ENCODE measurements at regions not wholly inside any gene's neighbourhood (a gene's known extent, or its start where the extent isn't known, plus 50 kb on each side); places are given as distances from the start of the nearest gene placed in this dataset.

DNA sequence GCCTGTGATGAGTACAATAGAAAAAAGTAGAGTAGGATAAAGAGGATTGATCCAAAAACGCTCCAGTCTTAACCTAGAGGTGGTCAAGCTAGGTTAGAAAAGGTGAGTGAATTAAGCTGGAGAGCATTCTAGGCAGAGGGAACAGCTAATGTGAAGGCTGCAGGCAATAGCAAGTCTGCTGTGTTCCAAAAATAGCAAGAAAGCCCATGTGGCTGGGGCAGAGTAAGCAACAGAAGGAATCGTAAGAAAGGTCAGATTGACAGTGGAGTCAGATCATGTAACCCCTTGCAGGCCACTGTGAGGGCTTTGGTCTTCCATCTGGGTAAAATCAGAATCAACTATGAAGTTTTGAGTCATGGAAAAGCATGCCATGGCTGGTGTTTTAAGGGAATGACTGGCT lies 155.0 kb downstream of the OPN5 start:
- Histone ChIP-seq H3K27me3 (ENCODE audit: low read depth) (no peaks in the 10 kb centered on the region), H3K36me3 (no peaks in the 10 kb centered on the region), H3K4me1 (peaks cover 16% of the 10 kb centered on the region), H3K4me3 (no peak overlapping the region), H3K9me3 (replicated peaks) (no peaks in the 10 kb centered on the region), H3K27ac (replicated peaks) (no peak overlapping the region)
- TF ChIP-seq, protein P1, sequence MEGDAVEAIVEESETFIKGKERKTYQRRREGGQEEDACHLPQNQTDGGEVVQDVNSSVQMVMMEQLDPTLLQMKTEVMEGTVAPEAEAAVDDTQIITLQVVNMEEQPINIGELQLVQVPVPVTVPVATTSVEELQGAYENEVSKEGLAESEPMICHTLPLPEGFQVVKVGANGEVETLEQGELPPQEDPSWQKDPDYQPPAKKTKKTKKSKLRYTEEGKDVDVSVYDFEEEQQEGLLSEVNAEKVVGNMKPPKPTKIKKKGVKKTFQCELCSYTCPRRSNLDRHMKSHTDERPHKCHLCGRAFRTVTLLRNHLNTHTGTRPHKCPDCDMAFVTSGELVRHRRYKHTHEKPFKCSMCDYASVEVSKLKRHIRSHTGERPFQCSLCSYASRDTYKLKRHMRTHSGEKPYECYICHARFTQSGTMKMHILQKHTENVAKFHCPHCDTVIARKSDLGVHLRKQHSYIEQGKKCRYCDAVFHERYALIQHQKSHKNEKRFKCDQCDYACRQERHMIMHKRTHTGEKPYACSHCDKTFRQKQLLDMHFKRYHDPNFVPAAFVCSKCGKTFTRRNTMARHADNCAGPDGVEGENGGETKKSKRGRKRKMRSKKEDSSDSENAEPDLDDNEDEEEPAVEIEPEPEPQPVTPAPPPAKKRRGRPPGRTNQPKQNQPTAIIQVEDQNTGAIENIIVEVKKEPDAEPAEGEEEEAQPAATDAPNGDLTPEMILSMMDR (IDR thresholded peaks at IDR 0.05; ENCODE audit: borderline replicate concordance): no peak
- intact Hi-C loops (cut with micrococcal nuclease): no loop called here
- DNase-seq: no peak

DNA sequence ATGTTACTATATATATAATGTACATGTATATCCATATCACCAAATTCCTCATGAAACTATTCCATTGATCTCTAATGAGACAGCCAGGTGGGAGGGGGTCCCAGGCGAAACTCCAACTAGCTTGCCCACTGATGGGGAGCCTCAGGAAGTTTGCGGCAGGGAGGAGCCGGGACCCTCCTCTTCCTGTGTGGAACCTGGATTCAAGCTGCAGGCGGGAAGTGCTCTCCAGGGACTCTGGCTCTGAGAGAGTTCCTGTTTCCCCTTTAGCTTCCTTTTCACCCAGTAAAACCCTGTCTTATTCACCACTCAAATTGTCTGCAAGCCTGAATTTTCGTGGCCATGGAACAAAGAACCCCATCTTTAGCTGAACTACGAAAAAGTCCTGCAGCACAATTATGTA lies 152.2 kb downstream of the OPN5 start:
- Histone ChIP-seq H3K27me3 (ENCODE audit: low read depth) (no peaks in the 10 kb centered on the region), H3K4me3 (no peak overlapping the region), H3K27ac (replicated peaks) (peak overlapping the region; percentile 34), H3K36me3 (no peaks in the 10 kb centered on the region), H3K9me3 (replicated peaks) (no peaks in the 10 kb centered on the region), H3K4me1 (peaks cover 20% of the 10 kb centered on the region)
- intact Hi-C loops (cut with micrococcal nuclease): no loop called here
- peak; percentile 21 for DNase-seq
- TF ChIP-seq, protein P1 (IDR thresholded peaks at IDR 0.05; ENCODE audit: borderline replicate concordance): no peak

DNA sequence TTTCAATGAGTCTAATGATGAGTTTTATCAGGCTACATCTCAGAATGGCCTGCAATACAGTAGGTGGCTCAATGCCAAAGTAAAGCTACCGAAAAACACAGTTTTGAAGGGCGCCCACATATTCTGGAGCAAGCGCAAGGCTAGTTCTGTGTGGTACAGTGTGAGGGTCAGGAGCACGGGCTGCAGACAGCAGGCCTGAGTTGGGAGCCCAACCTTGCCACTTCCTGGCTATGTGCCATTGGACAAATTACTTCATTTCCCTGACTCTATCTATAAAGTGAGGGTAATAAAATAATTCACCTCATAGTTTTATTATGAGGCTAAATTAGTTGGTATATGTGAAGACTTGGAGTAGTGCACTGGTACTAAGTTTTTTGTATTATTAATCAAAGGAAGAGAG lies 150.7 kb downstream of the OPN5 start:
- no peak for DNase-seq
- no peaks in the 10 kb centered on the region for H3K36me3 ChIP-seq
- intact Hi-C loops (cut with micrococcal nuclease): no loop called here
- H3K4me1 ChIP-seq: peaks cover 20% of the 10 kb centered on the region
- H3K9me3 ChIP-seq (replicated peaks): no peaks in the 10 kb centered on the region
- H3K27me3 ChIP-seq (ENCODE audit: low read depth): no peaks in the 10 kb centered on the region
- H3K27ac ChIP-seq (replicated peaks): peak overlapping the region; percentile 34
- no peak overlapping the region for H3K4me3 ChIP-seq
- TF ChIP-seq, protein P1 (IDR thresholded peaks at IDR 0.05; ENCODE audit: borderline replicate concordance): no peak

DNA sequence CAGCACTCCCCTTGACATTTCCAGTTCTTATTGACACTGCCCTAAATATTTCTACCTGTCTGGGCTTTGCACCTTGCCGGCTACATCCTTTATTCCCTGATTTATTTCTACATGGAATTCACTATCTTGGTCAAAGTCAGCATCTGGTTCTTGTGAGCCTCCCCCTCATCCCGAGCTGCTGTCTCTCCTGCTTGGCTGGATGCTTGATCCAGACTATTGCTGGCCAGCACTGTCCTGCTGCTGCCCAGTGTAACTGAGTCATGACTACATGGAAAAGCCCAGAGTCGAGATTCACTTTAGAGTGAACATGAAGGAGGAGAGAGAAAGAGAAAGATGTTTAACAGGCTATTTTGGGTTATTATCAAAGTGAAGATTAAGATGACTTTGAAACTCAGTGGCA lies 142.2 kb downstream of the OPN5 start:
- H3K9me3 ChIP-seq (replicated peaks): no peaks in the 10 kb centered on the region
- no peaks in the 10 kb centered on the region for H3K27me3 ChIP-seq (ENCODE audit: low read depth)
- intact Hi-C loops (cut with micrococcal nuclease): no loop called here
- DNase-seq: no peak
- no peaks in the 10 kb centered on the region for H3K4me1 ChIP-seq
- no peak overlapping the region for H3K4me3 ChIP-seq
- TF ChIP-seq, protein P1 (IDR thresholded peaks at IDR 0.05; ENCODE audit: borderline replicate concordance): no peak
- no peak overlapping the region for H3K27ac ChIP-seq (replicated peaks)
- H3K36me3 ChIP-seq: no peaks in the 10 kb centered on the region

DNA sequence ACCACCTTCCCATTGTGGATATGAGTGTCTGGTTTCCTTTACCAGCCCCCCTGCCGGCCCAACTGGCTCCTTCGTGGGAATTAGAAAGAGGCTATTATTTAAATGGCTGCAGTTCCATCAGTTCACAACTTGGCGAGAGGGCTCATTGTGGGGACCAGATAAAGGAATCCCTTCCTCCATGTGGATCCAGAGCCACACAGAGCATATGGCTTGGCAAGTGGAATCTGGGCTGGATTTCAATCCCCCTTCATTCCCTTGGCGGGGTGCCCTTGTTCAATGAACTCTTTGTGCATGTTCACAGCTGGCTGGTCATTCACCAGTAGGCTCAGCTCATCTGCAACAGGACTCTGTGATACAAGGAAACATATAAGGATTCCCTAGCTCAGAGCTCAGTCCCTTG lies 140.6 kb downstream of the OPN5 start:
- intact Hi-C loops (cut with micrococcal nuclease): no loop called here
- Histone ChIP-seq H3K36me3 (no peaks in the 10 kb centered on the region), H3K9me3 (replicated peaks) (no peaks in the 10 kb centered on the region), H3K4me1 (no peaks in the 10 kb centered on the region), H3K27ac (replicated peaks) (no peak overlapping the region), H3K4me3 (no peak overlapping the region), H3K27me3 (ENCODE audit: low read depth) (no peaks in the 10 kb centered on the region)
- TF ChIP-seq, protein P1 (IDR thresholded peaks at IDR 0.05; ENCODE audit: borderline replicate concordance): no peak
- DNase-seq: no peak

DNA sequence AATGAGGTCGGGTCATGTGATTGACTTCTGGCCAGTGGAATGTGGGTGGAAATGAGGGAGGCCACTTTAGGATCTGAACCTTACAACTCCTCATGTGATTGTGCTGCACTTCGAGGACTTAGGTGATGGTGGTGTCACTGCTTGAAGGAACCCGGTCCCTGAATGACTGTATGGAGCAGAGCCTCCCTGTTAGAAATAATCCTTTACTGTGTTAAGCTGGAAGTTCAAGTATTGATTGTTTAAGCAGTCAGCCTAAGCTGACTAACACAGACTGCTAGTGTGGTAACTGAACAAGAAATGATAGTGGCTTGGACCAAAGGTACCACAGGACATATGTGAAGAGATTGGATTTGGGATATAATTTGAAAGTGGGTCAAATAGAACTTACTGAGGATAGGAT lies 138.0 kb downstream of the OPN5 start:
- intact Hi-C loops (cut with micrococcal nuclease): no loop called here
- no peak overlapping the region for H3K4me3 ChIP-seq
- H3K27ac ChIP-seq (replicated peaks): no peak overlapping the region
- no peaks in the 10 kb centered on the region for H3K27me3 ChIP-seq (ENCODE audit: low read depth)
- H3K4me1 ChIP-seq: no peaks in the 10 kb centered on the region
- TF ChIP-seq, protein P1 (IDR thresholded peaks at IDR 0.05; ENCODE audit: borderline replicate concordance): no peak
- H3K36me3 ChIP-seq: no peaks in the 10 kb centered on the region
- H3K9me3 ChIP-seq (replicated peaks): no peaks in the 10 kb centered on the region
- DNase-seq: no peak
